ENCODE measurements at regions not wholly inside any gene's neighbourhood (a gene's known extent, or its start where the extent isn't known, plus 50 kb on each side); places are given as distances from the start of the nearest gene placed in this dataset.

- TF ChIP-seq POLR2A (IDR thresholded peaks at IDR 0.05; ENCODE audit: low read depth, low read length) (no peak), POLR2AphosphoS5 (IDR thresholded peaks at IDR 0.05; ENCODE audit: low read depth, low read length) (no peak)
Observed at GRCh38 chr3:168684519-168684918, 588.8 kb upstream of the GOLIM4 start.
